Endothelial cell of umbilical vein (primary cell): ENCODE measurements at regions not wholly inside any gene's neighbourhood (a gene's known extent, or its start where the extent isn't known, plus 50 kb on each side); places are given as distances from the start of the nearest gene placed in this dataset.
"Not testable (repeated sequence)": the region's sequence is repeated elsewhere in the genome, so short reads cannot be mapped to it uniquely, and the experiment has no call there.

ENCODE experiments used
- BruUV-seq: library from RNA; stranded (reverse); fragments of 400-500 nt; replicated peaks from 2 replicates; lab custom pipeline; 2021; lab: Mats Ljungman, UMichigan
- CTCF ChIA-PET: fragments of 300-600, 350-600 bp; sonication (Branson Sonifier 250); formaldehyde crosslinking; loops from one replicate; lab custom pipeline; 2021; ENCODE audit warnings: antibody characterized with exemption, inconsistent platforms; lab: Charles Lee
- POLR2A ChIA-PET: fragments of 300-600, 350-600 bp; sonication (Branson Sonifier 250); formaldehyde crosslinking; loops from one replicate; lab custom pipeline; 2021; ENCODE audit warnings: antibody characterized with exemption, inconsistent platforms; lab: Charles Lee
- DNase-seq: peaks from one replicate; pipeline ENCODE4 v3.0.0-alpha.2; 2011; ENCODE audit warnings: low read depth, low spot score
- FAIRE-seq: peaks from 2 replicates; lab custom pipeline; 2011; peaks lifted over from hg19 to GRCh38; lab: Jason Lieb, UNC
- H2AFZ ChIP-seq: 2 replicates; pipeline ENCODE4 v1.6.0; 2012; ENCODE audit warnings: low read depth, low read length, control low read depth, inconsistent platforms
- H3K27ac ChIP-seq: 2 replicates; pipeline ENCODE4 v1.5.1; 2011; ENCODE audit warnings: low read depth, mild to moderate bottlenecking, control low read depth, low read length, moderate library complexity; ENCODE audit not compliant: insufficient read depth
- H3K27me3 ChIP-seq, 2 experiments: 2 replicates each; pipeline versions ENCODE4 v1.6.0 to v1.6.1; 2011; ENCODE audit warnings: low read length in 2 of 2, mixed read lengths in 1 of 2; ENCODE audit not compliant: control insufficient read depth in 2 of 2, insufficient read depth in 2 of 2
- H3K36me3 ChIP-seq, 2 experiments: 2 replicates in 1 of 2; 3 replicates in 1 of 2; pipeline ENCODE4 v1.5.1; 2011; ENCODE audit warnings: low read length in 2 of 2, mild to moderate bottlenecking in 1 of 2, moderate library complexity in 1 of 2; ENCODE audit not compliant: control insufficient read depth in 2 of 2, insufficient read depth in 2 of 2; ENCODE audit errors: extremely low read depth in 1 of 2
- H3K4me1 ChIP-seq: 3 replicates; pipeline ENCODE4 v1.5.1; 2011; ENCODE audit warnings: mild to moderate bottlenecking, low read length; ENCODE audit not compliant: control insufficient read depth, insufficient read depth; ENCODE audit errors: extremely low read depth
- H3K4me2 ChIP-seq: 2 replicates; pipeline ENCODE4 v1.6.1; 2011; ENCODE audit warnings: low read length, control low read depth, mixed read lengths; ENCODE audit not compliant: insufficient read depth
- H3K4me3 ChIP-seq, 3 experiments: fragments of 200-600 bp in 1 of 3; sonication (generic), shearing (Covaris generic) in 1 of 3; replicated peaks in 1 of 3; 2 replicates each; pipeline ENCODE4 v1.5.1; 2011 to 2016; ENCODE audit warnings: control low read depth in 3 of 3, low read length in 3 of 3, mild to moderate bottlenecking in 2 of 3, inconsistent platforms in 1 of 3, low read depth in 1 of 3, moderate library complexity in 1 of 3; ENCODE audit not compliant: insufficient read depth in 1 of 3
- H3K79me2 ChIP-seq: 2 replicates; pipeline ENCODE4 v1.6.0; 2012; ENCODE audit warnings: low read length, inconsistent platforms; ENCODE audit not compliant: control insufficient read depth, insufficient read depth
- H3K9ac ChIP-seq: replicated peaks from 2 replicates; pipeline ENCODE3; 2011; ENCODE audit warnings: low read length, control low read depth; ENCODE audit not compliant: insufficient read depth; ENCODE audit errors: extremely low read depth
- H3K9me1 ChIP-seq: replicated peaks from 3 replicates; pipeline ENCODE4 v1.6.0; 2011; ENCODE audit warnings: mild to moderate bottlenecking, low read length; ENCODE audit not compliant: control insufficient read depth, insufficient read depth; ENCODE audit errors: extremely low read depth
- H3K9me3 ChIP-seq: replicated peaks from 2 replicates; pipeline ENCODE4 v1.5.1; 2012; ENCODE audit warnings: low read length, inconsistent platforms; ENCODE audit not compliant: control insufficient read depth, insufficient read depth
- H4K20me1 ChIP-seq: replicated peaks from 2 replicates; pipeline ENCODE3; 2011; ENCODE audit warnings: mild to moderate bottlenecking, low read length; ENCODE audit not compliant: control insufficient read depth, insufficient read depth; ENCODE audit errors: extremely low read depth
- CTCF ChIP-seq, 2 donors: IDR thresholded peaks; 1 replicate in 1 of 2; 2 replicates in 1 of 2; pipeline ENCODE4 v1.5.1; 2011; ENCODE audit warnings: low read length in 2 of 2, mild to moderate bottlenecking in 2 of 2, moderate library complexity in 2 of 2, control low read depth in 1 of 2, inconsistent platforms in 1 of 2, low read depth in 1 of 2; ENCODE audit not compliant: insufficient read depth in 1 of 2; ENCODE audit errors: extremely low read depth in 1 of 2
- EZH2 ChIP-seq: IDR thresholded peaks from 2 replicates; pipeline ENCODE4 v1.6.1; 2012; ENCODE audit warnings: borderline replicate concordance, low read depth, mild to moderate bottlenecking, moderate library complexity, low read length, inconsistent platforms; ENCODE audit not compliant: severe bottlenecking
- FOS ChIP-seq: IDR thresholded peaks from 2 replicates; pipeline ENCODE4 v1.6.1; 2011; ENCODE audit warnings: mild to moderate bottlenecking, low read length, moderate library complexity, borderline replicate concordance; ENCODE audit not compliant: insufficient read depth
- GATA2 ChIP-seq: IDR thresholded peaks from 2 replicates; pipeline ENCODE4 v1.7.0; 2011; ENCODE audit warnings: low read depth, mild to moderate bottlenecking, moderate library complexity, mixed read lengths, low read length; ENCODE audit not compliant: insufficient read length, insufficient read depth
- JUN ChIP-seq: IDR thresholded peaks from 2 replicates; pipeline ENCODE4 v1.6.1; 2011; ENCODE audit warnings: borderline replicate concordance, low read depth; ENCODE audit not compliant: insufficient read length, insufficient read depth
- MAX ChIP-seq: IDR thresholded peaks from 2 replicates; pipeline ENCODE4 v1.6.1; 2011; ENCODE audit not compliant: insufficient read depth, insufficient read length
- MYC ChIP-seq: IDR thresholded peaks from one replicate; pipeline ENCODE4 v1.6.1; 2011; ENCODE audit warnings: mild to moderate bottlenecking, low read depth, low read length
- POLR2A ChIP-seq: IDR thresholded peaks from 2 replicates; pipeline ENCODE4 v1.6.1; 2012; ENCODE audit warnings: low read depth, mild to moderate bottlenecking, control low read depth, low read length
- POLR2AphosphoS5 ChIP-seq: IDR thresholded peaks from 2 replicates; pipeline ENCODE4 v1.6.1; 2012; ENCODE audit warnings: low read depth, mild to moderate bottlenecking, control low read depth, low read length, moderate library complexity; ENCODE audit not compliant: insufficient read depth
- dilution Hi-C: fragments of 300-500 bp; cut with MboI; formaldehyde crosslinking; loops from one replicate; pipeline ENCODE4 v1.15.0; 2019; ENCODE audit warnings: low sequenced_read_pairs; ENCODE audit not compliant: extremely low pct_ligation_motif_present
- intact Hi-C: fragments of 100-400 bp; cut with micrococcal nuclease; formaldehyde crosslinking; loops from one replicate; pipeline ENCODE4 v1.10.0; 2022

GRCh38 chr5:126680191-126680817, 79.6 kb downstream of the PHAX start:
- Histone ChIP-seq H3K27ac (no peak overlapping the region), H3K9me3 (no peaks in the 10 kb centered on the region), H3K36me3 (no peaks in the 10 kb centered on the region), H4K20me1 (no peaks in the 10 kb centered on the region), H3K9ac (no peak overlapping the region), H3K79me2 (no peaks in the 10 kb centered on the region), H3K9me1 (no peaks in the 10 kb centered on the region), H3K4me1 (no peaks in the 10 kb centered on the region), H3K27me3 (peaks cover 3 to 11% of the 10 kb centered on the region in 2 experiments), H2AFZ (no peak overlapping the region), H3K4me3 (no peak overlapping the region), H3K4me2 (no peak overlapping the region)
- dilution Hi-C loops (no loop called here), intact Hi-C loops (no loop called here)
- ChIA-PET CTCF (interaction anchor here (1.0 to 8.3 kb wide), 4 partner anchors 33 to 125 kb away, joined by 3 to 147 read pairs (median 56); partner anchors contain the start of gene LMNB1), POLR2A (no interaction called here)
- no peak for DNase-seq
- FAIRE-seq, result no peak
- BruUV-seq, result no TSS peak
- TF ChIP-seq JUN (no peak), MYC (no peak), POLR2AphosphoS5 (no peak), FOS (no peak), POLR2A (no peak), CTCF (IDR thresholded peaks at IDR 0.05; ENCODE audit: extremely low read depth in 1 of 2, insufficient read depth in 1 of 2, low read depth in 1 of 2, low read length in 2 of 2) (no peak), GATA2 (no peak), MAX (no peak), EZH2 (no peak)

GRCh38 chr5:126681314-126681713, 80.6 kb downstream of the PHAX start:
- H3K4me3 ChIP-seq, H3K27ac ChIP-seq, H3K36me3 ChIP-seq, H3K9me1 ChIP-seq, FAIRE-seq, H4K20me1 ChIP-seq, POLR2A ChIA-PET, H2AFZ ChIP-seq, dilution Hi-C loops, BruUV-seq, H3K4me2 ChIP-seq, H3K9ac ChIP-seq, H3K79me2 ChIP-seq, intact Hi-C loops, DNase-seq, H3K4me1 ChIP-seq, H3K9me3 ChIP-seq: not testable (repeated sequence)
- H3K27me3 ChIP-seq, result peaks cover 3 to 11% of the 10 kb centered on the region in 2 experiments
- CTCF ChIA-PET, result interaction anchor here (0.5 to 2.8 kb wide), 3 partner anchors 93 to 121 kb away, joined by 3 to 9 read pairs (median 3); no protein-coding TSS in a partner anchor
